CD4-positive, alpha-beta T cell treated with Interleukin-15 for 4 hours (primary cell): ENCODE measurements at regions not wholly inside any gene's neighbourhood (a gene's known extent, or its start where the extent isn't known, plus 50 kb on each side); places are given as distances from the start of the nearest gene placed in this dataset.

Experiments used
- DNase-seq: peaks from one replicate; pipeline ENCODE4 v3.0.0-alpha.2; 2020; ENCODE audit warnings: low spot score

- no peak for DNase-seq
Measured at GRCh38 chr4:34010751-34011519, 2233.4 kb downstream of the ARAP2 start.

GRCh38 chr4:34035225-34035624 is 2209.1 kb downstream of the ARAP2 start:
- DNase-seq: no peak

- DNase-seq: no peak
Measured at GRCh38 chr4:34037280-34037679, 2207.0 kb downstream of the ARAP2 start.

GRCh38 chr4:34039766-34040165 is 2204.5 kb downstream of the ARAP2 start:
- no peak for DNase-seq

GRCh38 chr4:34043131-34043530 is 2201.2 kb downstream of the ARAP2 start:
- no peak for DNase-seq

- no peak for DNase-seq
Measured at GRCh38 chr4:34046580-34046979, 2197.7 kb downstream of the ARAP2 start.

- DNase-seq: no peak
Measured at GRCh38 chr4:34047363-34047762, 2197.0 kb downstream of the ARAP2 start.

- no peak for DNase-seq
Measured at GRCh38 chr4:34066126-34066525, 2178.2 kb downstream of the ARAP2 start.

- DNase-seq: no peak
Measured at GRCh38 chr4:34091451-34091850, 2152.9 kb downstream of the ARAP2 start.

GRCh38 chr4:34094114-34094513 is 2150.2 kb downstream of the ARAP2 start:
- no peak for DNase-seq

- no peak for DNase-seq
Measured at GRCh38 chr4:34105311-34105710, 2139.0 kb downstream of the ARAP2 start.

- DNase-seq: no peak
Measured at GRCh38 chr4:34108391-34108790, 2135.9 kb downstream of the ARAP2 start.

GRCh38 chr4:34112573-34112972 is 2131.7 kb downstream of the ARAP2 start:
- no peak for DNase-seq

- DNase-seq: no peak
Measured at GRCh38 chr4:34138385-34138784, 2105.9 kb downstream of the ARAP2 start.

- DNase-seq: no peak
Measured at GRCh38 chr4:34139346-34139745, 2105.0 kb downstream of the ARAP2 start.

- no peak for DNase-seq
Measured at GRCh38 chr4:34148322-34148908, 2095.9 kb downstream of the ARAP2 start.

- DNase-seq: no peak
Measured at GRCh38 chr4:34157547-34157946, 2086.8 kb downstream of the ARAP2 start.

GRCh38 chr4:34158878-34159277 is 2085.4 kb downstream of the ARAP2 start:
- DNase-seq: no peak

GRCh38 chr4:34170946-34171345 is 2073.4 kb downstream of the ARAP2 start:
- DNase-seq: no peak

- no peak for DNase-seq
Measured at GRCh38 chr4:34176609-34177008, 2067.7 kb downstream of the ARAP2 start.

- no peak for DNase-seq
Measured at GRCh38 chr4:34178476-34178875, 2065.8 kb downstream of the ARAP2 start.

- DNase-seq: no peak
Measured at GRCh38 chr4:34181311-34181841, 2062.9 kb downstream of the ARAP2 start.

- no peak for DNase-seq
Measured at GRCh38 chr4:34181891-34182290, 2062.4 kb downstream of the ARAP2 start.

- DNase-seq: no peak
Measured at GRCh38 chr4:34182306-34182705, 2062.0 kb downstream of the ARAP2 start.
